Calu3 (cell line): ENCODE measurements at regions not wholly inside any gene's neighbourhood (a gene's known extent, or its start where the extent isn't known, plus 50 kb on each side); places are given as distances from the start of the nearest gene placed in this dataset.

Source experiments
- BruUV-seq: library from RNA; stranded (reverse); fragments of 400-500 nt; replicated peaks from 2 replicates; lab custom pipeline; 2021; lab: Mats Ljungman, UMichigan
- CTCF ChIA-PET: fragments of 300-600 bp; sonication (Branson Sonifier 250); formaldehyde crosslinking; loops from one replicate; lab custom pipeline; 2022; ENCODE audit warnings: antibody characterized with exemption; lab: Charles Lee
- DNase-seq: peaks from one replicate; pipeline ENCODE4 v3.0.0; 2022
- H3K27ac Mint-ChIP-seq: one replicate; pipeline ENCODE4 v1.8.0; 2022; ENCODE audit warnings: mixed read lengths; ENCODE audit not compliant: unreplicated experiment
- H3K27me3 Mint-ChIP-seq: one replicate; pipeline ENCODE4 v1.8.0; 2022; ENCODE audit warnings: mixed read lengths; ENCODE audit not compliant: unreplicated experiment
- H3K36me3 Mint-ChIP-seq: one replicate; pipeline ENCODE4 v1.8.0; 2022; ENCODE audit warnings: mild to moderate bottlenecking, moderate library complexity, mixed read lengths; ENCODE audit not compliant: insufficient read depth, unreplicated experiment
- H3K4me1 Mint-ChIP-seq: one replicate; pipeline ENCODE4 v1.8.0; 2022; ENCODE audit warnings: mild to moderate bottlenecking, low read depth, mixed read lengths; ENCODE audit not compliant: unreplicated experiment
- H3K4me3 Mint-ChIP-seq: one replicate; pipeline ENCODE4 v1.8.0; 2022; ENCODE audit warnings: mild to moderate bottlenecking, low read depth, moderate library complexity, mixed read lengths; ENCODE audit not compliant: unreplicated experiment
- H3K9me3 Mint-ChIP-seq: one replicate; pipeline ENCODE4 v1.8.0; 2022; ENCODE audit warnings: low read depth, mixed read lengths; ENCODE audit not compliant: unreplicated experiment
- intact Hi-C: fragments of 100-400 bp; cut with micrococcal nuclease; formaldehyde crosslinking; loops from one replicate; pipeline ENCODE4 v1.10.0; 2022; ENCODE audit not compliant: unreplicated experiment
- TF ChIP-seq, protein P1 (sequence below): fragments of 200-600 bp; IDR thresholded peaks from one replicate; pipeline ENCODE4 v1.8.0; 2022; ENCODE audit warnings: antibody characterized with exemption; ENCODE audit not compliant: unreplicated experiment

DNA sequence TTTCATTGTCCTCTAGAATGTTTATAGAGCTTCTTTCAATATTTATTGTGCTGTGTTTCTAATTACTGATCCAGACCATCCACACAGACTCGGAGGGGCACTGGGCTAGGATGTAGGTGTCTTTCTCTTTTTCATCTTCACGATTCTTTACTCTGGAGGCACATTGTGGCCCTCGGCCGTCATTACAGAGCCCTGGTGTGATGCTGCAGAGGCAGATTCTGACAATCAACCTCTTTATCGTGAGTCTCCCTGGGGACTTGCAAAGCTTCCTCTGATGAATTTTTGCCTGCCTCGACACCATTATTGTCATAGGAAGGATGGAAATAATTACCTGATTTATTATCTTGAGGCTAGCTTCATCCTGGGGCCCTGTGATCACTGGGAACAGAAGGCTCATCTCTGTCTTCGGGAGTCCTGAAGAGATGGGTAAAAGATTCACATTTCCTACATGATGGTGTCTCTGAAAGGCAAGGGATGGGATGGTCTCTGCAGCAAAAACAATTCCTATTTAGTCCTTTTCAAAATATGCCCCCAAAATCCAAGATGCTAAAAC, 89.4 kb downstream of the SEC16B start:
- no peak for DNase-seq
- no peak overlapping the region for H3K27ac Mint-ChIP-seq
- H3K4me1 Mint-ChIP-seq, result no peaks in the 10 kb centered on the region
- peaks cover 57% of the 10 kb centered on the region for H3K27me3 Mint-ChIP-seq
- no TSS peak for BruUV-seq
- no peak overlapping the region for H3K4me3 Mint-ChIP-seq
- intact Hi-C loops, result no loop called here
- no peaks in the 10 kb centered on the region for H3K36me3 Mint-ChIP-seq
- no peaks in the 10 kb centered on the region for H3K9me3 Mint-ChIP-seq
- CTCF ChIA-PET, result interaction anchor here (0.5 kb wide), 1 partner anchor 1874 kb away, joined by 5 read pairs; no protein-coding TSS in a partner anchor
- TF ChIP-seq, protein P1, sequence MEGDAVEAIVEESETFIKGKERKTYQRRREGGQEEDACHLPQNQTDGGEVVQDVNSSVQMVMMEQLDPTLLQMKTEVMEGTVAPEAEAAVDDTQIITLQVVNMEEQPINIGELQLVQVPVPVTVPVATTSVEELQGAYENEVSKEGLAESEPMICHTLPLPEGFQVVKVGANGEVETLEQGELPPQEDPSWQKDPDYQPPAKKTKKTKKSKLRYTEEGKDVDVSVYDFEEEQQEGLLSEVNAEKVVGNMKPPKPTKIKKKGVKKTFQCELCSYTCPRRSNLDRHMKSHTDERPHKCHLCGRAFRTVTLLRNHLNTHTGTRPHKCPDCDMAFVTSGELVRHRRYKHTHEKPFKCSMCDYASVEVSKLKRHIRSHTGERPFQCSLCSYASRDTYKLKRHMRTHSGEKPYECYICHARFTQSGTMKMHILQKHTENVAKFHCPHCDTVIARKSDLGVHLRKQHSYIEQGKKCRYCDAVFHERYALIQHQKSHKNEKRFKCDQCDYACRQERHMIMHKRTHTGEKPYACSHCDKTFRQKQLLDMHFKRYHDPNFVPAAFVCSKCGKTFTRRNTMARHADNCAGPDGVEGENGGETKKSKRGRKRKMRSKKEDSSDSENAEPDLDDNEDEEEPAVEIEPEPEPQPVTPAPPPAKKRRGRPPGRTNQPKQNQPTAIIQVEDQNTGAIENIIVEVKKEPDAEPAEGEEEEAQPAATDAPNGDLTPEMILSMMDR, result no peak

DNA sequence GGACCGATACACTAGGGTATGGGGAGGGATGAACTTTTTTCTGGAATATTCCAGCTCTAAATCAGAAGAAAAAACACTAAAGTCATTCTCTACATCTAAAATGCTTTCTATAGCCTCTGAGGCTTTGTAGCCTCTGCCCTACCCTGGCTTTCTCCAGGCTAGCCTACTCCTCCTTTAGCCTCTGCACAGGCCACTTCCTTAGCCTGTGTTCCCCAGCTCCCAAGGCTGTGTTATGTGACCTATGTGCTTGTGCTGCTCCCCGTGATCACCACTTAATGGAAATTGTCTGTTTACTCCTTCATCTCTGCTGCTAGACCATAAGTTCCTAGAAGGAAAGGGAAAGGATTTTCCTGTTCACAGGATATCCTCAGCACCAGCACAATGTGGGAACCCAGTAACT, 92.8 kb downstream of the SEC16B start:
- CTCF ChIA-PET, result no interaction called here
- Mint-ChIP-seq H3K27ac (no peak overlapping the region), H3K9me3 (no peaks in the 10 kb centered on the region), H3K4me3 (no peak overlapping the region), H3K36me3 (no peaks in the 10 kb centered on the region), H3K4me1 (peaks cover 14% of the 10 kb centered on the region), H3K27me3 (peaks cover 55% of the 10 kb centered on the region)
- intact Hi-C loops, result no loop called here
- no TSS peak for BruUV-seq
- TF ChIP-seq, protein P1, result no peak
- no peak for DNase-seq

DNA sequence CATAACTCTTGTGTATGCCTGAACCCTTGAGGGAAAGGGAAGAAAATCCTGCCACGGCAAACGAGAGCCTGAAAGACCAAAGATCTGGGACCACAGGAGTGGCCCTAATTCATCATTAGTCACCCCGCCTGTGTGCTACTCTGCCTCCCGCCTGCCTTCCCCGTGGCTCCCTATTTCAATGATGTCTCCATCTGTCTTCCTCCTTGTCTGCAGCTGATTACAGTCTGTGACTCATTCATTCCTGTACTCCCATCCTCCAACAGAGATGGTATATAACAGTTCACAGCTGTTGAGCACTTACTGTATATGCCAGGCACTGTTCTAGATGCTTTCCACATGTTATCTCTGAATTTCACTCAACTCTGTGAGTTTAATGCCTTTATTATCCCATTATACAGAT, 96.6 kb downstream of the SEC16B start:
- Mint-ChIP-seq H3K27ac (no peak overlapping the region), H3K4me3 (no peak overlapping the region), H3K36me3 (no peaks in the 10 kb centered on the region), H3K9me3 (no peaks in the 10 kb centered on the region), H3K4me1 (peaks cover 14% of the 10 kb centered on the region), H3K27me3 (peaks cover 51% of the 10 kb centered on the region)
- no TSS peak for BruUV-seq
- intact Hi-C loops, result no loop called here
- TF ChIP-seq, protein P1, result no peak
- CTCF ChIA-PET, result interaction anchor here (0.5 kb wide), 1 partner anchor 9 kb away, joined by 7 read pairs; no protein-coding TSS in a partner anchor
- no peak for DNase-seq

DNA sequence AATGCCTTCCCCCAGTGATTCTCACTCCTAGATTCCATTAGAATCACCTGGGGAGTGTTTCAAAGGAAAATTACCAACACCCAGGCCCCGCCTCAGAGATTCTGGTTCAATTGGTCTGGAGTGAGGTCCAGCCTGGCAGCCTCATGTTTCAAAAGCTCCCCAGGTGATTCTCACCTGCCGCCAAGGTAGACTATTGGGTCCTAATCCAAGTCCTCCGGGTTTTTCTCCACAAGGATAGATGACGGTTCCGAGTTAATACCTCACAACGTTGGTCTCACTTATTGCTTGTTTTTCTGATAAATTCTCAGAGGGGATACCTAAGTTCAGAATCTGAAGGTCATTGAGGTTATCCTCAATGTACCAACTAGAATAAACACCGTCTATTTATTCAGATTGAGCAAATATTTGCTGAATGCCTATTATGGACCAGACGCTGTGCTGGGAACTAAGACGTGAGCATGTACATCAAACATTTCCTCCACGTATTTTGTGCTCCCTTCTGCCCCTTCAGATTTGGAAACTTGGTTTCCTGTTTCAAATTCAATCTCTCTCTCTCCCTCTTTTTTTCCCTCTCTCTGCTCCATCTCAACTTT, 97.5 kb downstream of the SEC16B start:
- Mint-ChIP-seq H3K36me3 (no peaks in the 10 kb centered on the region), H3K4me3 (no peak overlapping the region), H3K27me3 (peaks cover 51% of the 10 kb centered on the region), H3K9me3 (no peaks in the 10 kb centered on the region), H3K27ac (no peak overlapping the region), H3K4me1 (peaks cover 14% of the 10 kb centered on the region)
- intact Hi-C loops, result no loop called here
- no TSS peak for BruUV-seq
- DNase-seq, result no peak
- TF ChIP-seq, protein P1, result no peak
- CTCF ChIA-PET, result no interaction called here
